Stomach smooth muscle (tissue), 2 donors: ENCODE measurements at regions not wholly inside any gene's neighbourhood (a gene's known extent, or its start where the extent isn't known, plus 50 kb on each side); places are given as distances from the start of the nearest gene placed in this dataset.
"Not testable (repeated sequence)": the region's sequence is repeated elsewhere in the genome, so short reads cannot be mapped to it uniquely, and the experiment has no call there.

Experiments used
- H3K27ac ChIP-seq: one replicate; pipeline ENCODE4 v1.7.0; 2013; ENCODE audit warnings: mild to moderate bottlenecking, low read length, inconsistent platforms
- H3K27me3 ChIP-seq, 2 donors: one replicate each; pipeline ENCODE4 v1.7.0; 2013; ENCODE audit warnings: low read length in 2 of 2; ENCODE audit not compliant: insufficient read depth in 2 of 2, control insufficient read depth in 1 of 2
- H3K36me3 ChIP-seq, 2 donors: one replicate each; pipeline ENCODE4 v1.7.0; 2013; ENCODE audit warnings: low read length in 2 of 2; ENCODE audit not compliant: control insufficient read depth in 2 of 2, insufficient read depth in 2 of 2
- H3K4me1 ChIP-seq: one replicate; pipeline ENCODE4 v1.7.0; 2013; ENCODE audit warnings: low read length; ENCODE audit not compliant: control insufficient read depth, insufficient read depth
- H3K4me3 ChIP-seq, 2 donors: one replicate each; pipeline ENCODE4 v1.7.0; 2013; ENCODE audit warnings: low read length in 2 of 2
- H3K9ac ChIP-seq, 2 donors: one replicate each; pipeline ENCODE4 v1.7.0; 2013; ENCODE audit warnings: low read length in 2 of 2, mild to moderate bottlenecking in 1 of 2
- H3K9me3 ChIP-seq, 2 donors: one replicate each; pipeline ENCODE4 v1.7.0; 2013; ENCODE audit warnings: low read length in 2 of 2; ENCODE audit not compliant: control insufficient read depth in 2 of 2
- donor health status: healthy.
- donor health status: Pancreatic carcinoma.

GRCh38 chr10:43998021-43998809 is 349.5 kb upstream of the ZNF32 start:
- peaks cover 14% of the 10 kb centered on the region for H3K4me1 ChIP-seq
- no peak overlapping the region for H3K27ac ChIP-seq
- no peak overlapping the region for H3K9ac ChIP-seq
- no peaks in the 10 kb centered on the region for H3K27me3 ChIP-seq
- no peaks in the 10 kb centered on the region for H3K36me3 ChIP-seq
- no peaks in the 10 kb centered on the region for H3K9me3 ChIP-seq
- H3K4me3 ChIP-seq, result no peak overlapping the region

GRCh38 chr10:43997330-43997729 is 348.6 kb upstream of the ZNF32 start:
- peak overlapping the region in 1 of 2 donors; percentile 40 for H3K4me3 ChIP-seq
- H3K27ac ChIP-seq, result no peak overlapping the region

GRCh38 chr10:43994539-43994938 is 345.9 kb upstream of the ZNF32 start:
- Histone ChIP-seq H3K27me3 (no peaks in the 10 kb centered on the region), H3K27ac (no peak overlapping the region), H3K4me1 (peaks cover 14% of the 10 kb centered on the region), H3K4me3 (no peak overlapping the region), H3K9ac (no peak overlapping the region), H3K9me3 (peaks cover 0 to 4% of the 10 kb centered on the region in 2 donors), H3K36me3 (no peaks in the 10 kb centered on the region)

More at GRCh38 chr10:43997330-43997729, 348.6 kb upstream of the ZNF32 start:
- Histone ChIP-seq H3K4me1 (peaks cover 14% of the 10 kb centered on the region), H3K9ac (no peak overlapping the region), H3K36me3 (no peaks in the 10 kb centered on the region), H3K27me3 (no peaks in the 10 kb centered on the region), H3K9me3 (peaks cover 0 to 4% of the 10 kb centered on the region in 2 donors)

- H3K36me3 ChIP-seq, H3K9me3 ChIP-seq, H3K4me3 ChIP-seq, H3K4me1 ChIP-seq, H3K27ac ChIP-seq, H3K9ac ChIP-seq, H3K27me3 ChIP-seq: not testable (repeated sequence)
Measured at GRCh38 chr10:43992816-43993215, 344.1 kb upstream of the ZNF32 start.

GRCh38 chr10:43986374-43986773 is 337.7 kb upstream of the ZNF32 start:
- H3K4me3 ChIP-seq, result no peak overlapping the region
- no peak overlapping the region for H3K27ac ChIP-seq
- peaks cover 0 to 4% of the 10 kb centered on the region in 2 donors for H3K9me3 ChIP-seq
- H3K27me3 ChIP-seq, result no peaks in the 10 kb centered on the region
- no peak overlapping the region for H3K9ac ChIP-seq
- H3K4me1 ChIP-seq, result no peaks in the 10 kb centered on the region
- no peaks in the 10 kb centered on the region for H3K36me3 ChIP-seq

GRCh38 chr10:43985941-43986340 is 337.3 kb upstream of the ZNF32 start:
- H3K4me1 ChIP-seq, result no peaks in the 10 kb centered on the region
- H3K9me3 ChIP-seq, result peaks cover 0 to 4% of the 10 kb centered on the region in 2 donors
- no peak overlapping the region for H3K9ac ChIP-seq
- H3K27ac ChIP-seq, result no peak overlapping the region
- H3K27me3 ChIP-seq, result no peaks in the 10 kb centered on the region
- H3K36me3 ChIP-seq, result no peaks in the 10 kb centered on the region
- H3K4me3 ChIP-seq, result no peak overlapping the region

GRCh38 chr10:43983856-43984271 is 335.2 kb upstream of the ZNF32 start:
- H3K27ac ChIP-seq, result no peak overlapping the region
- peaks cover 0 to 4% of the 10 kb centered on the region in 2 donors for H3K9me3 ChIP-seq
- H3K4me3 ChIP-seq, result no peak overlapping the region
- no peaks in the 10 kb centered on the region for H3K36me3 ChIP-seq
- H3K27me3 ChIP-seq, result no peaks in the 10 kb centered on the region
- no peak overlapping the region for H3K9ac ChIP-seq
- no peaks in the 10 kb centered on the region for H3K4me1 ChIP-seq

- no peaks in the 10 kb centered on the region for H3K4me1 ChIP-seq
- H3K9ac ChIP-seq, result no peak overlapping the region
- no peaks in the 10 kb centered on the region for H3K36me3 ChIP-seq
- H3K4me3 ChIP-seq, result no peak overlapping the region
- no peak overlapping the region for H3K27ac ChIP-seq
- peaks cover 0 to 4% of the 10 kb centered on the region in 2 donors for H3K9me3 ChIP-seq
- H3K27me3 ChIP-seq, result no peaks in the 10 kb centered on the region
Measured at GRCh38 chr10:43983405-43983804, 334.7 kb upstream of the ZNF32 start.

GRCh38 chr10:43982250-43982649 is 333.6 kb upstream of the ZNF32 start:
- Histone ChIP-seq H3K36me3 (no peaks in the 10 kb centered on the region), H3K9ac (no peak overlapping the region), H3K27me3 (no peaks in the 10 kb centered on the region), H3K4me3 (no peak overlapping the region), H3K27ac (no peak overlapping the region), H3K9me3 (peaks cover 0 to 4% of the 10 kb centered on the region in 2 donors), H3K4me1 (no peaks in the 10 kb centered on the region)

GRCh38 chr10:43981696-43982095 is 333.0 kb upstream of the ZNF32 start:
- H3K9me3 ChIP-seq, result no peaks in the 10 kb centered on the region
- H3K27me3 ChIP-seq, result no peaks in the 10 kb centered on the region
- H3K9ac ChIP-seq, result no peak overlapping the region
- H3K4me1 ChIP-seq, result no peaks in the 10 kb centered on the region
- H3K27ac ChIP-seq, result no peak overlapping the region
- H3K36me3 ChIP-seq, result no peaks in the 10 kb centered on the region
- no peak overlapping the region for H3K4me3 ChIP-seq

- H3K4me1 ChIP-seq, result no peaks in the 10 kb centered on the region
- H3K27ac ChIP-seq, result no peak overlapping the region
Measured at GRCh38 chr10:43981232-43981631, 332.6 kb upstream of the ZNF32 start.

More at GRCh38 chr10:43981232-43981631, 332.6 kb upstream of the ZNF32 start:
- Histone ChIP-seq H3K27me3 (no peaks in the 10 kb centered on the region), H3K9ac (no peak overlapping the region), H3K36me3 (no peaks in the 10 kb centered on the region), H3K9me3 (no peaks in the 10 kb centered on the region), H3K4me3 (no peak overlapping the region)
